ENCODE measurements at regions not wholly inside any gene's neighbourhood (a gene's known extent, or its start where the extent isn't known, plus 50 kb on each side); places are given as distances from the start of the nearest gene placed in this dataset.
A peak's percentile ranks its signal among the peaks of the same experiment; 100 is the strongest.
"Not testable (repeated sequence)": the region's sequence is repeated elsewhere in the genome, so short reads cannot be mapped to it uniquely, and the experiment has no call there.

GRCh38 chr18:46179306-46179705 lies 75.1 kb downstream of the HAUS1 start:
- Mint-ChIP-seq H3K27ac (no peak overlapping the region), H3K36me3 (ENCODE audit: low read depth) (peaks cover 14% of the 10 kb centered on the region), H3K4me1 (peaks cover 60% of the 10 kb centered on the region), H3K9me3 (no peaks in the 10 kb centered on the region), H3K27me3 (no peaks in the 10 kb centered on the region), H3K4me3 (no peak overlapping the region)
- ATAC-seq (ENCODE audit: low read depth) (no peak), DNase-seq (no peak)
- no peak for TF ChIP-seq CTCF (IDR thresholded peaks at IDR 0.05)
- ChIA-PET CTCF (interaction anchor here (0.7 kb wide), 1 partner anchor 60 kb away, joined by 3 read pairs; no protein-coding TSS in a partner anchor), POLR2A (interaction anchor here (0.6 kb wide), 1 partner anchor 77 kb away, joined by 3 read pairs; no protein-coding TSS in a partner anchor)
- intact Hi-C loops (cut with micrococcal nuclease) = no loop called here

- no peak for ATAC-seq (ENCODE audit: low read depth)
- intact Hi-C loops (cut with micrococcal nuclease) = no loop called here
- H3K4me3 Mint-ChIP-seq = no peak overlapping the region
Measured at GRCh38 chr18:46182633-46183358, 78.6 kb downstream of the HAUS1 start.

GRCh38 chr18:46184296-46184695 lies 80.1 kb downstream of the HAUS1 start:
- DNase-seq; H3K27me3 Mint-ChIP-seq; H3K4me3 Mint-ChIP-seq; H3K9me3 Mint-ChIP-seq; POLR2A ChIA-PET; ATAC-seq (ENCODE audit: low read depth): not testable (repeated sequence)
- CTCF ChIA-PET = interaction anchor here (0.6 to 3.1 kb wide), 2 partner anchors 11 to 37 kb away, joined by 3 to 11 read pairs; a partner anchor contains a TSS
- H3K27ac Mint-ChIP-seq = peak overlapping the region; percentile 27
- H3K36me3 Mint-ChIP-seq (ENCODE audit: low read depth) = peaks cover 11% of the 10 kb centered on the region
- peaks cover 46% of the 10 kb centered on the region for H3K4me1 Mint-ChIP-seq
- intact Hi-C loops (cut with micrococcal nuclease) = loop anchor here (1.0 kb wide), 1 partner anchor 10 kb away; a partner anchor contains a TSS

More at GRCh38 chr18:46182633-46183358, 78.6 kb downstream of the HAUS1 start:
- ChIA-PET CTCF (interaction anchor here (3.1 kb wide), 1 partner anchor 9 kb away, joined by 11 read pairs; a partner anchor contains a TSS), POLR2A (interaction anchor here (0.6 kb wide), 1 partner anchor 18 kb away, joined by 9 read pairs; no protein-coding TSS in a partner anchor)
- no peak for DNase-seq
- peaks cover 49% of the 10 kb centered on the region for H3K4me1 Mint-ChIP-seq
- peaks cover 11% of the 10 kb centered on the region for H3K36me3 Mint-ChIP-seq (ENCODE audit: low read depth)
- no peak overlapping the region for H3K27ac Mint-ChIP-seq
- no peaks in the 10 kb centered on the region for H3K27me3 Mint-ChIP-seq
- TF ChIP-seq CTCF (IDR thresholded peaks at IDR 0.05) = no peak
- no peaks in the 10 kb centered on the region for H3K9me3 Mint-ChIP-seq

GRCh38 chr18:46184727-46185126 lies 80.5 kb downstream of the HAUS1 start:
- ChIA-PET CTCF (interaction anchor here (1.5 to 3.1 kb wide), 2 partner anchors 11 kb away, joined by 3 to 11 read pairs; a partner anchor contains a TSS), POLR2A (no interaction called here)
- no peak overlapping the region for H3K4me3 Mint-ChIP-seq
- intact Hi-C loops (cut with micrococcal nuclease) = loop anchor here (1.0 kb wide), 1 partner anchor 10 kb away; a partner anchor contains a TSS
- H3K27me3 Mint-ChIP-seq = no peaks in the 10 kb centered on the region
- no peak for TF ChIP-seq CTCF (IDR thresholded peaks at IDR 0.05)
- peaks cover 9% of the 10 kb centered on the region for H3K36me3 Mint-ChIP-seq (ENCODE audit: low read depth)
- peak overlapping the region; percentile 27 for H3K27ac Mint-ChIP-seq
- no peaks in the 10 kb centered on the region for H3K9me3 Mint-ChIP-seq
- DNase-seq = no peak
- peaks cover 46% of the 10 kb centered on the region for H3K4me1 Mint-ChIP-seq
- ATAC-seq (ENCODE audit: low read depth) = no peak

GRCh38 chr18:46190667-46191066 lies 86.5 kb downstream of the HAUS1 start:
- no peak for TF ChIP-seq CTCF (IDR thresholded peaks at IDR 0.05)
- POLR2A ChIA-PET = interaction anchor here (0.7 kb wide), 1 partner anchor 14 kb away, joined by 7 read pairs; no protein-coding TSS in a partner anchor
- no peaks in the 10 kb centered on the region for H3K9me3 Mint-ChIP-seq
- CTCF ChIA-PET = no interaction called here
- H3K36me3 Mint-ChIP-seq (ENCODE audit: low read depth) = peaks cover 15% of the 10 kb centered on the region
- no peak for ATAC-seq (ENCODE audit: low read depth)
- intact Hi-C loops (cut with micrococcal nuclease) = loop anchor here (2.0 kb wide), 2 partner anchors 16 kb away; a partner anchor contains a TSS
- peak overlapping the region; percentile 12 for H3K27ac Mint-ChIP-seq
- H3K27me3 Mint-ChIP-seq = no peaks in the 10 kb centered on the region
- DNase-seq = no peak
- H3K4me1 Mint-ChIP-seq = peaks cover 26% of the 10 kb centered on the region
- no peak overlapping the region for H3K4me3 Mint-ChIP-seq

Measured in activated B cell treated with CpG ODN at 0.5 μM for 24 hours (primary cell).